IMR-90 (cell line): ENCODE measurements at regions not wholly inside any gene's neighbourhood (a gene's known extent, or its start where the extent isn't known, plus 50 kb on each side); places are given as distances from the start of the nearest gene placed in this dataset.

Experiments used
- ATAC-seq: fragments of 200-7000 bp; cut with Tn5 transposase; 2 replicates; pipeline ENCODE4 v1.9.1; 2020; ENCODE audit warnings: low read depth, mild to moderate bottlenecking, moderate library complexity
- BruUV-seq: library from RNA; stranded (reverse); fragments of 400-500 nt; replicated peaks from 2 replicates; lab custom pipeline; 2021; lab: Mats Ljungman, UMichigan
- CTCF ChIA-PET: fragments of 300-600 bp; formaldehyde crosslinking; extraction: SDS; loops from one replicate; lab custom pipeline; 2021; ENCODE audit warnings: antibody characterized with exemption; lab: Yijun Ruan, JAX
- POLR2A ChIA-PET: fragments of 300-600 bp; sonication (Branson Sonifier 250); formaldehyde crosslinking; loops from one replicate; lab custom pipeline; 2022; ENCODE audit warnings: antibody characterized with exemption; ENCODE audit not compliant: unreplicated experiment; lab: Charles Lee
- DNase-seq: peaks from one replicate; pipeline ENCODE4 v3.0.0; 2013
- H2AFZ ChIP-seq: replicated peaks from 2 replicates; pipeline ENCODE3; 2013; ENCODE audit warnings: low read length, mild to moderate bottlenecking; ENCODE audit not compliant: poor library complexity
- H2AK5ac ChIP-seq: 2 replicates; pipeline ENCODE4 v1.6.1; 2013; ENCODE audit warnings: low read depth, low read length, inconsistent platforms
- H2AK9ac ChIP-seq: replicated peaks from 2 replicates; pipeline ENCODE3; 2013; ENCODE audit warnings: mild to moderate bottlenecking, low read depth, low read length, moderate library complexity; ENCODE audit not compliant: poor library complexity
- H2BK120ac ChIP-seq: 2 replicates; pipeline ENCODE4 v1.6.1; 2013; ENCODE audit warnings: low read depth, low read length, inconsistent platforms
- H2BK15ac ChIP-seq: 3 replicates; pipeline ENCODE4 v1.6.1; 2013; ENCODE audit warnings: low read depth, low read length, inconsistent platforms
- H2BK20ac ChIP-seq: 2 replicates; pipeline ENCODE4 v1.6.1; 2013; ENCODE audit warnings: low read depth, mild to moderate bottlenecking, inconsistent platforms, low read length, moderate library complexity
- H2BK5ac ChIP-seq: 2 replicates; pipeline ENCODE4 v1.6.1; 2013; ENCODE audit warnings: mild to moderate bottlenecking, low read depth, low read length, inconsistent platforms; ENCODE audit not compliant: poor library complexity, severe bottlenecking
- H3K14ac ChIP-seq: replicated peaks from 2 replicates; pipeline ENCODE4 v1.6.1; 2013; ENCODE audit warnings: low read depth, low read length, inconsistent platforms
- H3K18ac ChIP-seq: 2 replicates; pipeline ENCODE4 v1.6.1; 2013; ENCODE audit warnings: low read depth, low read length, control low read depth
- H3K23ac ChIP-seq: 2 replicates; pipeline ENCODE4 v1.6.1; 2013; ENCODE audit warnings: low read depth, low read length, inconsistent platforms
- H3K27ac ChIP-seq: 2 replicates; pipeline ENCODE4 v1.5.1; 2013; ENCODE audit warnings: mild to moderate bottlenecking, control low read depth, low read length; ENCODE audit not compliant: insufficient read depth
- H3K27me3 ChIP-seq: 2 replicates; pipeline ENCODE4 v1.6.1; 2013; ENCODE audit warnings: low read length; ENCODE audit not compliant: control insufficient read depth, insufficient read depth
- H3K36me3 ChIP-seq: 2 replicates; pipeline ENCODE4 v1.6.1; 2013; ENCODE audit warnings: low read length, mixed read lengths; ENCODE audit not compliant: control insufficient read depth, insufficient read depth
- H3K4ac ChIP-seq: 2 replicates; pipeline ENCODE4 v1.6.1; 2013; ENCODE audit warnings: low read depth, low read length, inconsistent platforms
- H3K4me1 ChIP-seq: 2 replicates; pipeline ENCODE4 v1.6.1; 2013; ENCODE audit warnings: low read length, mixed read lengths; ENCODE audit not compliant: control insufficient read depth, insufficient read depth
- H3K4me2 ChIP-seq: 2 replicates; pipeline ENCODE4 v1.6.1; 2013; ENCODE audit warnings: low read depth, mild to moderate bottlenecking, control low read depth, low read length, moderate library complexity
- H3K4me3 ChIP-seq: 2 replicates; pipeline ENCODE4 v1.5.1; 2013; ENCODE audit warnings: low read depth, mild to moderate bottlenecking, control low read depth, low read length, moderate library complexity; ENCODE audit not compliant: insufficient read depth
- H3K56ac ChIP-seq: 2 replicates; pipeline ENCODE4 v1.6.1; 2013; ENCODE audit warnings: low read length, inconsistent platforms; ENCODE audit not compliant: insufficient read depth; ENCODE audit errors: extremely low read depth
- H3K79me1 ChIP-seq, 2 experiments: 2 replicates each; pipeline ENCODE4 v1.6.1; 2013; ENCODE audit warnings: low read length in 2 of 2, inconsistent platforms in 1 of 2, low read depth in 1 of 2
- H3K9ac ChIP-seq: 2 replicates; pipeline ENCODE4 v1.6.1; 2013; ENCODE audit warnings: low read depth, low read length, control low read depth
- H3K9me1 ChIP-seq: 2 replicates; pipeline ENCODE4 v1.6.1; 2013; ENCODE audit warnings: low read length, inconsistent platforms; ENCODE audit not compliant: insufficient read depth
- H3K9me3 ChIP-seq: 2 replicates; pipeline ENCODE4 v1.6.1; 2013; ENCODE audit warnings: low read length; ENCODE audit not compliant: control insufficient read depth, insufficient read depth
- H4K20me1 ChIP-seq: 2 replicates; pipeline ENCODE4 v1.6.1; 2013; ENCODE audit warnings: low read length, inconsistent platforms; ENCODE audit not compliant: insufficient read depth
- H4K5ac ChIP-seq: 2 replicates; pipeline ENCODE4 v1.6.1; 2013; ENCODE audit warnings: mild to moderate bottlenecking, low read depth, low read length, control low read depth
- H4K8ac ChIP-seq, 2 experiments: 2 replicates each; pipeline ENCODE4 v1.6.1; 2013; ENCODE audit warnings: low read depth in 2 of 2, low read length in 2 of 2, control low read depth in 1 of 2, inconsistent platforms in 1 of 2
- H4K91ac ChIP-seq: 2 replicates; pipeline ENCODE4 v1.6.1; 2013; ENCODE audit warnings: low read depth, low read length, inconsistent platforms; ENCODE audit not compliant: insufficient read depth
- BHLHE40 ChIP-seq: fragments of 150-350 bp; IDR thresholded peaks from 2 replicates; pipeline ENCODE4 v1.6.1; 2016; ENCODE audit warnings: mild to moderate bottlenecking, low read depth, low read length
- CEBPB ChIP-seq: IDR thresholded peaks from 2 replicates; pipeline ENCODE4 v1.6.1; 2012; ENCODE audit warnings: low read depth, low read length, improper control_type of control experiment
- CHD1 ChIP-seq: IDR thresholded peaks from 2 replicates; pipeline ENCODE4 v1.6.1; 2012; ENCODE audit warnings: low read depth, low read length, improper control_type of control experiment
- ELK1 ChIP-seq: fragments of 150-350 bp; IDR thresholded peaks from 2 replicates; pipeline ENCODE4 v1.6.1; 2016; ENCODE audit warnings: low read depth, mild to moderate bottlenecking, low read length, moderate library complexity, borderline replicate concordance
- FOS ChIP-seq: fragments of 150-350 bp; IDR thresholded peaks from 2 replicates; pipeline ENCODE4 v1.6.1; 2016; ENCODE audit warnings: low read depth, low read length
- MAFK ChIP-seq: IDR thresholded peaks from 2 replicates; pipeline ENCODE4 v1.6.1; 2012; ENCODE audit warnings: low read depth, low read length, improper control_type of control experiment
- MAZ ChIP-seq: IDR thresholded peaks from 2 replicates; pipeline ENCODE4 v1.6.1; 2012; ENCODE audit warnings: low read depth, mild to moderate bottlenecking, low read length, improper control_type of control experiment, moderate library complexity, borderline replicate concordance
- MXI1 ChIP-seq: IDR thresholded peaks from 2 replicates; pipeline ENCODE4 v1.6.1; 2012; ENCODE audit warnings: low read depth, mild to moderate bottlenecking, low read length, moderate library complexity, borderline replicate concordance
- NFE2L2 ChIP-seq: fragments of 150-350 bp; IDR thresholded peaks from 2 replicates; pipeline ENCODE4 v1.6.1; 2016; ENCODE audit warnings: low read depth, mild to moderate bottlenecking, low read length
- POLR2A ChIP-seq: IDR thresholded peaks from 2 replicates; pipeline ENCODE4 v1.6.1; 2012; ENCODE audit warnings: mild to moderate bottlenecking, low read depth, low read length
- RAD21 ChIP-seq: IDR thresholded peaks from 2 replicates; pipeline ENCODE4 v1.6.1; 2012; ENCODE audit warnings: low read length, improper control_type of control experiment
- RCOR1 ChIP-seq: IDR thresholded peaks from 2 replicates; pipeline ENCODE4 v1.6.1; 2012; ENCODE audit warnings: mild to moderate bottlenecking, low read length, improper control_type of control experiment; ENCODE audit not compliant: insufficient replicate concordance
- RFX5 ChIP-seq: IDR thresholded peaks from 2 replicates; pipeline ENCODE4 v1.8.0; 2012; ENCODE audit warnings: low read depth, mild to moderate bottlenecking, low read length, moderate library complexity
- SMC3 ChIP-seq: fragments of 150-350 bp; IDR thresholded peaks from 2 replicates; pipeline ENCODE4 v1.6.1; 2016; ENCODE audit warnings: low read depth, mild to moderate bottlenecking, antibody characterized with exemption, low read length, moderate library complexity
- USF2 ChIP-seq: fragments of 150-350 bp; IDR thresholded peaks from 2 replicates; pipeline ENCODE4 v1.6.1; 2017; ENCODE audit warnings: mild to moderate bottlenecking, antibody characterized with exemption, low read length, low read depth
- WGBS, 2 experiments: methylation state at CpG; one replicate each; pipeline versions ENCODE4 v1.1.5 to v1.1.7; 2013; ENCODE audit warnings: missing lambda C conversion rate in 2 of 2; ENCODE audit not compliant: insufficient read length in 1 of 2; ENCODE audit errors: extremely low coverage in 2 of 2; 5-methylcytosine and 5-hydroxymethylcytosine counted together
- dilution Hi-C: fragments of 300-500 bp; cut with HindIII; formaldehyde crosslinking; loops from one replicate; pipeline ENCODE4 v1.14.3; 2018; ENCODE audit warnings: low sequenced_read_pairs; ENCODE audit not compliant: unreplicated experiment
- in situ Hi-C: fragments of 300-500 bp; cut with MboI; formaldehyde crosslinking; loops from 3 replicates; pipeline ENCODE4 v1.14.3; 2019; ENCODE audit warnings: low sequenced_read_pairs, inconsistent platforms, mixed read lengths
- intact Hi-C: fragments of 100-400 bp; cut with micrococcal nuclease; formaldehyde crosslinking; loops from 2 replicates; pipeline ENCODE4 v1.10.0; 2022
- TF ChIP-seq, protein P1 (sequence below): conservative IDR thresholded peaks from 2 replicates; pipeline ENCODE4 v1.5.1; 2012; ENCODE audit warnings: mild to moderate bottlenecking, low read depth, low read length, improper control_type of control experiment

DNA sequence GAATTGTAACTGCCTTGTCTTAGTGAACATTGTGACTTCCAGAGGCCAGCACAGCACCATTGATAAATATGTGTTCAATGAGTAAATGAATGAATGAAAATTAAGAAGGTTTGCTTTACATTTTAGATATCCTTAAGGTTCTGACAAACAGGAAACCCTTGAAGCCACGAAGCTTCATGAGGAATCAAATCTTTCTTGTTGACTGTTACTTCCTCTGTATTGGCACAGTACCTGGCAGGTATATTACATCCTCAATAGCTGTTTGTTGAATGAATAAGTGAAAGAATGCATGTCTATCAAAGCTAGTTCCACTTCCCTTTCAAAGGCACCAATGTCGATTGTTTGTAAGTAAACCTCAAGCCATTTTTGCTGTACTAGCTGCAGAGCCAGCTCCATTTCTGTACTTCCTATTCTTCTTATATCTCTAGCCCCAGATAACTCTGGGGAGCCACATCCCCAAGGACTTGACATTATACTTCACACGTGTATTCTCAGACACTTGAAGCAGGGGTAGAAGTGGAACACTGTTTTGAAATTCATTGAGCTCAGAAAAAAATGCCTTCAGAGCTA, 140.3 kb upstream of the RAG2 start:
- CTCF ChIA-PET: interaction anchor here (1.6 to 2.5 kb wide), 2 partner anchors 9 to 36 kb away, joined by 4 to 24 read pairs; no protein-coding TSS in a partner anchor
- H4K91ac ChIP-seq: no peak overlapping the region
- H3K4ac ChIP-seq: no peak overlapping the region
- H3K9me1 ChIP-seq: no peaks in the 10 kb centered on the region
- no peak overlapping the region for H3K18ac ChIP-seq
- H3K27ac ChIP-seq: no peak overlapping the region
- TF ChIP-seq MAFK (no peak), POLR2A (no peak), CHD1 (no peak), NFE2L2 (no peak), RCOR1 (no peak), MAZ (no peak), SMC3 (no peak), MXI1 (no peak), RFX5 (no peak), BHLHE40 (no peak), FOS (no peak), CEBPB (no peak), USF2 (no peak), RAD21 (no peak), ELK1 (no peak)
- TF ChIP-seq, protein P1, sequence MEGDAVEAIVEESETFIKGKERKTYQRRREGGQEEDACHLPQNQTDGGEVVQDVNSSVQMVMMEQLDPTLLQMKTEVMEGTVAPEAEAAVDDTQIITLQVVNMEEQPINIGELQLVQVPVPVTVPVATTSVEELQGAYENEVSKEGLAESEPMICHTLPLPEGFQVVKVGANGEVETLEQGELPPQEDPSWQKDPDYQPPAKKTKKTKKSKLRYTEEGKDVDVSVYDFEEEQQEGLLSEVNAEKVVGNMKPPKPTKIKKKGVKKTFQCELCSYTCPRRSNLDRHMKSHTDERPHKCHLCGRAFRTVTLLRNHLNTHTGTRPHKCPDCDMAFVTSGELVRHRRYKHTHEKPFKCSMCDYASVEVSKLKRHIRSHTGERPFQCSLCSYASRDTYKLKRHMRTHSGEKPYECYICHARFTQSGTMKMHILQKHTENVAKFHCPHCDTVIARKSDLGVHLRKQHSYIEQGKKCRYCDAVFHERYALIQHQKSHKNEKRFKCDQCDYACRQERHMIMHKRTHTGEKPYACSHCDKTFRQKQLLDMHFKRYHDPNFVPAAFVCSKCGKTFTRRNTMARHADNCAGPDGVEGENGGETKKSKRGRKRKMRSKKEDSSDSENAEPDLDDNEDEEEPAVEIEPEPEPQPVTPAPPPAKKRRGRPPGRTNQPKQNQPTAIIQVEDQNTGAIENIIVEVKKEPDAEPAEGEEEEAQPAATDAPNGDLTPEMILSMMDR: no peak
- H3K27me3 ChIP-seq: no peaks in the 10 kb centered on the region
- H2AK9ac ChIP-seq: no peak overlapping the region
- no CpG with 5 or more reads among the region's 3 CpGs for WGBS, 2 experiments
- intact Hi-C loops (no loop called here), in situ Hi-C loops (no loop called here), dilution Hi-C loops (no loop called here)
- H3K14ac ChIP-seq: no peak overlapping the region
- no peak overlapping the region for H2BK120ac ChIP-seq
- H3K4me3 ChIP-seq: no peak overlapping the region
- H2BK20ac ChIP-seq: no peak overlapping the region
- no peak overlapping the region for H2AK5ac ChIP-seq
- H4K20me1 ChIP-seq: no peaks in the 10 kb centered on the region
- H2BK15ac ChIP-seq: no peak overlapping the region
- no peak overlapping the region for H3K4me2 ChIP-seq
- H3K23ac ChIP-seq: no peak overlapping the region
- no peaks in the 10 kb centered on the region for H3K9me3 ChIP-seq
- no TSS peak for BruUV-seq
- no peaks in the 10 kb centered on the region for H3K79me1 ChIP-seq
- ATAC-seq: no peak
- no peak overlapping the region for H3K9ac ChIP-seq
- POLR2A ChIA-PET: interaction anchor here (0.6 kb wide), 1 partner anchor 165 kb away, joined by 3 read pairs; no protein-coding TSS in a partner anchor
- H3K56ac ChIP-seq: no peak overlapping the region
- no peak overlapping the region for H4K5ac ChIP-seq
- no peak for DNase-seq
- H3K36me3 ChIP-seq: no peaks in the 10 kb centered on the region
- H3K4me1 ChIP-seq: no peaks in the 10 kb centered on the region
- H2AFZ ChIP-seq: no peak overlapping the region
- H4K8ac ChIP-seq: no peak overlapping the region
- H2BK5ac ChIP-seq: no peak overlapping the region
